Femur (tissue), 1 donor: ENCODE measurements at regions not wholly inside any gene's neighbourhood (a gene's known extent, or its start where the extent isn't known, plus 50 kb on each side); places are given as distances from the start of the nearest gene placed in this dataset.
"Not testable (repeated sequence)": the region's sequence is repeated elsewhere in the genome, so short reads cannot be mapped to it uniquely, and the experiment has no call there.

Experiments used
- DNase-seq: peaks from one replicate; pipeline ENCODE4 v3.0.0-alpha.2; 2017

- DNase-seq, result no peak
Observed at GRCh38 chr18:60200558-60200957, 172.0 kb downstream of the MC4R start.

DNA sequence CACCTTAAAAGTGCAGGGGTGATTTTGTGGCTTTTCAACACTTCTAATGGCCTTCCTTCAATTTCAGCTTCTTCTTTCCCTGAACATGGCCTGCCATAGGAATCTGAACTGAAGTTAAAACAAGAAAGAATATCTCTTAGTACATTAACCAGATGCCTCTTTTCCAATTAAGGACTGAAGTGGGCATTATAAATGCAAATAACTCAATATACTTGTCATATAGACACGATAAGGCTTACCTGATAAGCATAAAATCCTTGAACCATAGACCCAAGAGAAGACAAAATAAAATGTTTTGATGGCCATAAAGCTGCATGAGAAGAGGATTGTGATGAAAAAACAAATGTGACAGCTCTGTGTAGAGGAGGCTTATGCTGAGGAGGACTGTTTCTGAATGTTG is 173.1 kb downstream of the MC4R start:
- no peak for DNase-seq

DNA sequence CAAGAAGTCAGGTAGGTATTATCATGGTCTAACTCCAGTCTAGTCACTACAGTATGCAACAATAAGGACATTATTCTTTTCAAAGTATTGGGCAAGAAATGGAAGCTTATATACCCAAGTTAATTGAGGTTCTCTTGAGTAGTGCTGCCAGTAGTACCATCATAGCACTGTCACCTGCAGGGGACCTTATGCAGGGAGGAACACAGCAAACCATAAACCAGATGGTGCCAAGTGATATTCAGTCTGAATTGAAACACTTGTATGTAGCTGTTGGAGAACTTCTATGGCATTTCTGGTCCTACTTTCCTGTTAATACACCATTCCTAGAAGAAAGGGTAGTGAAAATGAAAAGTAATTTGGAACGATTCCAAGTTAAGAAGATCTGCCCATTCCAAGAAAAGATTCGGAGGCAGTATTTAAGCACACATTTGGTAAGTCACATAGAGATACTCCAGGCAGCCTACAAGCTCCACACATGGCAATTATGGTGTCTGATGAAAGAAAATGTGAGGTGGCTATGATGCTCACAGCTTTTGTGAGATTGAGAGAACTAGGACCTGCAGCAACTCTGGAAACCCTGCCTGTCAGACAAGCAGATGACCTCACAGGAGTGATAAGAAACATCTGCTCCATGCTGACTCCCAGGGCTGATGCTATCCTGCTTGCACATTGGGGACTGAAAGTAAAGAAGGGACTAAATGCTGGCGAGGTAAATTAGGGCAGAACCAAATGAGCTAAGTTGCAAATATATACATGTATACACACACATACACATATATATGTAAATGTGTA is 174.7 kb downstream of the MC4R start:
- no peak for DNase-seq

DNA sequence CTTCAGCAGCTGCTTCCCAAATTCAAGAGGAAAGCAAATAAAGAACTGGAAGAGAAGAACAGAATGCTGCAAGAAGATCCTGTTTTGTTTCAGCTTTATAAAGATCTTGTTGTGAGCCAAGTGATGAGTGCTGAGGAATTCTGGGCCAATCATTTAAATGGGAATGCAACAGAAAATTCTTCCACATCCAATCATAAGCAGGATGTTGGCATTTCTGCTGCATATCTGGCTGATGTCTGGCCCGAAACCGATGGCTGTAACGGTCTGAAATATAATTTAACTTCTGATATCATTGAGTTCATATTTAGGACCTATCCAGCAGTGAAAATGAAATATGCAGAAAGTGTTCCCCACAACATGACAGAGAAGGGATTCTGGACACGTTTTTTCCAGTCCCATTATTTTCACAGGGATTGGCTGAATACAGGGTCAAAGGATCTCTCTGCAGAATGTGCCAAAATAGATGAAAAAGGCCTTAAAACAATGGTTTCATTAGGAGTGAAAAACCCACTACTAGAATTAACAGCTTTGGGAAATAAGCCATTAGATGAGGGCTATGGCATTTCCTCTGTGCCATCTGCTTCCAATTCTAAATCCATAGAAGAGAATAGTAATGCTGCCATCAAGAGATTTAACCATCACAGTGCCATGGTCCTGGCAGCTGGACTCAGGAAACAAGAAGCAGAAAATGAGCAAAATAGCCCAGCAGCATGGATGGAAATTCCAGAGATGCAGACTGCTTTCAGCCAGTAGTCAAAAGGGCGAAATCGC is 175.6 kb downstream of the MC4R start:
- no peak for DNase-seq

DNA sequence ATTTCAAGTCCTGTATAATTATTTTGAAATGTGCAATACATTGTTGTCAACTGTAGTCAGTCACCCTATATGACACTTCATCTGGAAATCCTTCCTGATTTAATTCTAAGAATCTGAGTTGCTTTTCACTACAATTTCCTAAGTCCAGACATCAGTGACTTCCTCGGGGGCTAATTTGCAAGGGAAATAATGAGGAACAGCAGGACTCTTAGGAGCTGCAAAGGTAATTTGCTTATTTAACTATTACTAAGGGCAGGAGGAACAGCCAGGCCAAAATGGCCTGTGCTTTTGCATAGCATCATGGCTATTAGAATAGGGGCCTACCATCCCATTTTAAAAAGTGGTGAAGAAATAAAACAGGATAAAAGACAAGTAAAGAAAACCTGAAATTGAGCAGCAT is 178.8 kb downstream of the MC4R start:
- DNase-seq, result no peak

DNA sequence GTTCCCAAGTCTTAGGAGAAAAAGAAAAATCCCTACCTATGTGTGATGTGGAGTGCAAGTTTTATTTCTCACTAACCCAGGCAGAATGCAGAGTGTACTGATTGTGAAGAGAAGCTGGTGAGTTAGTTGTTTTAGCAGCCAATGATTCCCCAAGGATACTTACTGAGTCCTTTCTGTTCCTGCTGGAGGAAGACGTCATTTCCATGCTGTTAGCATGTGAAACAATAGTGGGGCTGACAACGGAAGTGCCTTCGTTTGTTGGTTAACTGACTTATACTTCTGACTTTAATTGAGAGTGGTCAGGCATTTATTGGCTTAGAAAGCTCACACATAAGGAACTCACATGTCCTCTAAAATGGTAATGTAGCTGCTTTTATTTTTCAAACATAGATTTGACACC is 180.6 kb downstream of the MC4R start:
- no peak for DNase-seq

DNA sequence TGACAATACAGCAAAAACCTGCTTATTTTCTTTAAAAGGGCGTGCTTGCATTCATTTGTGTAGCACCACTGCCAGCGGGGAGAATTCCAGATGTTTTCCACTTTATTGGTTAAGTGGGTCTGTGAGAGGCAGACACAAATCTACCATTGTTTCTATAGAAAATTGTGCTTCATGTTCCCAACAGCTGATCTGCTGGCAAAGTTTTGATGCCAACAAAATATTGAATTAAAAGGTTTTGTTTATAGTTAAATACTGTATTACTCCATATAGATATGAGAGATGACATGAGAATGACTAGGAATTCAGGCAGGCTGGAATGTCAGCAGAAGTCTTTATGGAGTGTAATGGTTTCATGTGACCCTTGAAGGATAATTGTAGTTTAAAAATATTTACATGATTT is 182.7 kb downstream of the MC4R start:
- DNase-seq, result no peak

DNA sequence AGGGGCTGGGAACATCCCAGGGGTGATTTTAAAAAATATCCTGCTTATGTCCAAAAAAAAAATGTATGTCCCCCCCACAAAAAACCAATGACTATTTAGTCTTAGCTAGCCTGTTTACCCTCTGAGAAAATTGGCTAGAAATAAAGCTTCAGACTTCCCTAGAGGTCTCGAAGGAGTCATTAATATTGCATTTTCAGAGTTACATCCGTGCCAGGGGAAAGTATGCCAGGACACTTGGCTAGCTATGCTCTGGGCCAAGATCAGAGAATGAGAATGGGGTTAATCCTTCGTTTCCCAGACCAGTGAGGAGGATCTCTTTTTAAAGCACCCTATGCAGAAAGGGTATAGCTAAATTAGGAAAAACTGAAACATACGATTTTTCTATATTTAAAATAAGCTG is 183.6 kb downstream of the MC4R start:
- peak; percentile 38 for DNase-seq

GRCh38 chr18:60182223-60182622 is 190.4 kb downstream of the MC4R start:
- DNase-seq, result no peak

DNA sequence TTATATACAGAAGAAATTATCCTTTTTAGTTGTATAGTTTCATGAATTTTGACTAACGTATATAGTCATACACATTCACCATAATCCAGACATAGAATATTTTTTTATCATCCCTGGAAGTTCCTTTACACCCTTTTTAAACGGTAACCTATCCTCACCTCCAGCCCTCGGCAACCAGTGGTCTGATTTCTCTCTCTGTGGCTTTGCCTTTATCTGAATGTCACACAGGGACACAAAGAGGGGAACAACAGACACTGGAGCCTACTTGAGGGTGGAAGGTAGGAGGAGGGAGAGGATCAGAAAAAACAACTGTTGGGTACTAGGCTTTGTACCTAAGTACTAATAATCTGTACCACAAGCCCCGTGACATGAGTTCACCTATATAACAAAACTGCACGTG is 191.9 kb downstream of the MC4R start:
- no peak for DNase-seq

GRCh38 chr18:60178224-60178623 is 194.4 kb downstream of the MC4R start:
- DNase-seq, result not testable (repeated sequence)

DNA sequence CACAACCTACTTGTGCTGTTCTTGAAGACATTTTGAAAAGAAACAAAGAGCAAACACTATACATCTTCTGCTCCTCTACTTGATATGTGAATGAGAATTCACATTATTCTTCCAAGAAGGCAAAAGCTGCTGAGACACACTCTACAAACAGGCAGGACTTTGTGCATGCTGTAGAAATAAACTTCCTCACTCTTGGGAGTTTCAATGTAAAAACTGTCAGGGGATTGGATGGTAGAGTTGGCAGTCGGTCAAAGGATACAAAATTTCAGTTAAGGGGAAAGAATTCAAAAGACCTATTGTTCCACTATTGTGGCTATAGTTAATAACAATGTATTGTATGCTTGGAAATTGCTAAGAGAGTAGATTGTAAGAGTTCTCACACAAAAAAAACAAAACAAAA is 196.3 kb downstream of the MC4R start:
- no peak for DNase-seq

DNA sequence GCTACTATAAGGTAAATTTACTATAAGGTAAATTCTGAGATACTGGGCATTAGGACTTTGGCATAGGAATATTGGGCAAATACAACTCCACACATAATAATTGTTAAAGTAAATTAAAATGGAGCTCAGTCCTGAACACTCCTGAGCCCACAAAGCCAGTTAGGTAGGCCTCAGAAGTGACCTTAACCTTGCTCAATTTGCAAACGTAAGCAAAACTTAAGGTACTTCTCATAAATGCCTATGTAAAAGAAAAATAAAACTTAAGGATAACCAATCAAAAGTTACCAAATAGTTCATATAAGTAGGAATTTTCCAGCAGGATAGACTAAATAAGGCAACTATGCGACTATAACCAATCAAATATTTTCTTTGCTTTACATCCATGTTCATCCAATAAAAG is 197.7 kb downstream of the MC4R start:
- DNase-seq, result no peak

DNA sequence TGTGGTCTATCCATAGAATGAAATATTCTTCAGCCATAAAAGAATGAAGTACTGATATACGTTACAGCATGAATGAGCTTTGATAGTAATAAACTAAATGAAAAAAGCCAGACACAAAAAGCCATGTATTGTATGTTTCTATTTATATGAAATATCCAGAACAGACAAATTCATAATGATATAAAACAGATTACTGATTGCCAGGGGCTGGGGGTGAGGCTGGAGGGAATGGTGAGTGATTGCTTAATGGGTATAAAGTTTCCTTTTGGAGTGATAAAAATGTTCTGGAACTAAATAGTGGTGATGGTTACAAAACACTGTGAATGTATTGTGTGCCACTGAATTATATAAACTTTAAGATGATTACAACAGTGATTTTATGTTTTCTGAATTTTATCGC is 200.5 kb downstream of the MC4R start:
- DNase-seq, result no peak

GRCh38 chr18:60163622-60164021 is 209.0 kb downstream of the MC4R start:
- DNase-seq, result no peak

GRCh38 chr18:60162388-60162787 is 210.2 kb downstream of the MC4R start:
- DNase-seq, result no peak

- no peak for DNase-seq
Observed at GRCh38 chr18:60157810-60158209, 214.8 kb downstream of the MC4R start.

DNA sequence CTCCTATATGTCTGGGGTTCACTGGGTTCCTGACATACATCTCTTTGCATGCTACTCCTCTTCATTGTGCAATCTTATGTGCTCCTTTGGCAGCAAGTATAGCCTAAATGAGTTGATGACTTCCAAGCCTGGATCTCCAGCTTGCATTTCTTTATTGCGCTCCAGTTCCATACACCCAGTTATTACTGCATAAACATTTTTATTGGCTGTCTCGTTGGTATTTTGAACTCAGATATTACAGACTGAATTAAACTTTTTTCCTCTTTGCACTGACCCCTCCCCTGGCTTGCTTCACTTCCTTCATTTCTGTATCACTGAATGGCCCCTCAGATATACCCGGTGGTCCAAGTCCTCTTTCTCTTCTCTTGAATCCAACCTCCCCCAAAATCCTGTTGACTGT is 219.2 kb downstream of the MC4R start:
- DNase-seq, result no peak

- DNase-seq, result no peak
Observed at GRCh38 chr18:60149316-60149715, 223.3 kb downstream of the MC4R start.

- no peak for DNase-seq
Observed at GRCh38 chr18:60147323-60147722, 225.3 kb downstream of the MC4R start.

GRCh38 chr18:60146220-60146960 is 226.2 kb downstream of the MC4R start:
- no peak for DNase-seq

- no peak for DNase-seq
Observed at GRCh38 chr18:60145776-60146175, 226.8 kb downstream of the MC4R start.

- DNase-seq, result no peak
Observed at GRCh38 chr18:60134806-60135205, 235.0 kb downstream of the PMAIP1 start.

DNA sequence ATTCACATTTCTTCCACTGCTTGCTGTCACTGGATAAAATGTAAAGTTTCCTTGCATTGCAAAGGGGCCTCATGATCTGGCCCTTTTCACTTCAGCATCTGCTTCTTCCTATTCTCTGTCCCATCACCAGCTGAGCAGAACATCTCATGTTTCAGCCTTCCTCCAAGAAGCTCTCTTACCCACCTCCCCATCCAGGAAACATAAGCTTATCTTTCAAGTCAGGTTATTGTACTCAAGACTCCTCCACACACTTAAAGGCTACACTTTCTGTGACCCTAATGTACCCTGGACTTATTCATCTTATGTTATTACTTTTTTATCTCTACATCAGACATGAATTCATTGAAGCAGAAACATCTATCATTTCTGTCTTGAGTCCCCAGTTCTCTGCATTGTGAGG is 230.5 kb downstream of the PMAIP1 start:
- no peak for DNase-seq
